Fibroblast of the conjunctiva (primary cell): ENCODE measurements at regions not wholly inside any gene's neighbourhood (a gene's known extent, or its start where the extent isn't known, plus 50 kb on each side); places are given as distances from the start of the nearest gene placed in this dataset.
"Not testable (repeated sequence)": the region's sequence is repeated elsewhere in the genome, so short reads cannot be mapped to it uniquely, and the experiment has no call there.

Experiments used
- DNase-seq: peaks from one replicate; pipeline ENCODE4 v3.0.0-alpha.2; 2010; ENCODE audit warnings: low read depth

DNA sequence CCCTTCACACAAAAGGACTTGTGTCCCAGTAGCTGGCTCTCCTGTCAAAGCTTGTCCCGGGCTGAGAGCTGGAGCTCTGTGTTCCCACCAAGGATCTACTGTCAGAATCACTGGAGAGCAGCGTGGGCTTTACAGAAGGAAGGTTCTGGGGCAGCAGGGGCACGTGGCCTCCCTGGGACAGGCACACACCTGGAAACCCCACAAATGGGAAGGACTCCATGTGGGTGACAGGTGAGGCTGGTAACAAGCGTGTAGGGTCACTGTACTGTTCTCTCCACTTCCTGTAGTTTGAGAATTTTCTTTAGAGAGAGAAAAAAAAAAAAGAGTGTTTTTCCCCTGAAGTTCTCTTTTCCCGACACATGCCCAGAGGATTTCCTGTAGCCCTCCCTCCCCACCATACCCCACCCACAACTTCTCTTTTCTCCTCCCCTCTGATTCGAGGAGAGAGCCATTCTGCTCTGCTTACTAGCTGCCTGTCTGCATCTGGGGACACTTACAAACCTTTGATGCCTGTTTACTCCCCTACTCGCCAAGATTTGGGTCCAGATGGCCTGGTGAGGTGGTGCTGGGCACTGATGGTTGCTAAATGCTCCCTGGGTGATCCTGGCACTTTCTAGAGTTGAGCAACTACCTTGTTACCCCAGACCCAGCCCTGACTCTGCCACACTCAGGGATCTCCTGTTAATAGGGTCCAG, 84.1 kb upstream of the SIRPA start:
- DNase-seq = no peak

GRCh38 chr20:1810572-1810925, 84.7 kb upstream of the SIRPA start:
- DNase-seq = no peak

DNA sequence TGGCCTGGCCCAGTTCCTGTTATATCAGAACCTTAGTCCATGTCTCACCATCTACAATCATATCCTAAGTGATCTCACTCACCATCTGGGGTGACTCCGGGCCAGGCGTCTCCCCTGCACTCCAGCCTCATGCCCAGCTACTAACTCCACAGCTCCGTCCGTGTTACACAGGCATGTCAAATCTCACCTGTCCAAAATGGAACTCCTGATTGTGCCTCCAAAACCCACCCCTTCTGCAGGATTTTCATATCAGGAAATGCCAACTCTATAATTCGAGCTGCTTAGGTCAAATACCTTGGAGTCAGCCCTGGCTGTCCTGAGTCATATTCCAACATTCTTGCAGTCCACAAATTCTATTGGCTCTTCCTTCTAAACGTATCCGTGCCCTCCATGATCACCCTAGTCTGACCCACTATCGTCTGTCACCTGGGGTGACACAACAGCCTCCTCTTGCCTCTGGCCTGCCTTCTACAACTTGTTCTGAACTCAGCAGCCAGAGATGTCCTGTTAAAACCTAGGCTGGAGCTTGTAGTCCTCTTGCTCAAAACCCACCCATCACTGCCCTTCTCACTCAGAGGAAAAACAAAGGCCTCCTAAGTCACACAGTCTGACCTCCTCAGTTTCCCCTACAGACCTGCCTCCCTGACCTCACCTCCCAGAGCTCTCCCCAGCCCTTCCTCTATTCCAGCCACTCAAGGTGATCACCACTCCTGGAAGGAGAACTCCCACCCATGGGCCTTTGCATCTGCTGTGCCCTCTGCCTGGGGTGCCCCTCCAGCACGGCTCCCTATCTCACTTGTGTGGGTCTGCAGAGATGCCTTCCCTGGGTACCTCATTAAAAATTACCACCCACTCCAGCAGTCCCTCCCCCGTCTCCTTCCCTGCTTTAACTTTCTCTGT, 85.3 kb upstream of the SIRPA start:
- no peak for DNase-seq

DNA sequence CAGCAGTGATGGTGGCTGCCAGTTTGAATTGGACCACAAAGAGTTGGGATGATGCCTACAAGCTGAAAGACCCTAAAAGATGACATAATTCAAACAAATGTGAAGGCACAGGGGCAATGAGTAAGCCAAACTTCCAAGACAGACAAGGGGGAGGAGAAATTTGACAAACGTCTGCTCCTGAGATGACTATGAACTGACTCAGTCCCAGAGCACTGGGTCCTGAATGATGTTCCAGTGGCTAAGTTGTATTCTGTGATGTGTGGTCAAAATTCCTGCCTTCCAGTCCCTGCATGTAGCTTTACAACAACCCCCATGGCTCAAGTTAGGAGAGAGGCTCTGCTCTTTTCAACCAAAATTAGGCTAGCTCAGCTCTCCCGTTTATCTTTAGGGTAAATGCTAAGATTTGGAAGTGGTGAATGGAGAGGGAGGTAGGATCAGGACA, 86.1 kb upstream of the SIRPA start:
- no peak for DNase-seq

DNA sequence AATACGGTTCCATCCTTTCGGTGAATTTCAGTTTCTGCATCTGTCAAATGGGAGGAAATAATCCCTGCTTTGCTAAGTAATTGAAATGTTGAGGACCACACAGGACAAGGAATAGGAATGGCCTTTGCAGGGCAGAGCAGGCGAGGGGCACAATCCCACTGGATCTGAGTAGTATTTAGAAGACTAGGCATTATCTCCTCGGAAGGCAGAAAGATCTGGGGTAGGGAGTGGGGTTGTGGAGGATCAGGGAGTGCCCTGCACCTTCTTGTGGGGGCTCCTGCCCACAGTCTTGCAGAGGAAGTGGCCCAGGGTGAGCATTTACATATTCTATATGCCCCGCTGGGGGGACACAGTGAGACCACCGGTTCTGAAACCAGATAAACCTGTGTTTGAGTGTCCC, 87.1 kb upstream of the SIRPA start:
- no peak for DNase-seq

- DNase-seq = no peak
Observed at GRCh38 chr20:1807394-1807793, 87.8 kb upstream of the SIRPA start.

DNA sequence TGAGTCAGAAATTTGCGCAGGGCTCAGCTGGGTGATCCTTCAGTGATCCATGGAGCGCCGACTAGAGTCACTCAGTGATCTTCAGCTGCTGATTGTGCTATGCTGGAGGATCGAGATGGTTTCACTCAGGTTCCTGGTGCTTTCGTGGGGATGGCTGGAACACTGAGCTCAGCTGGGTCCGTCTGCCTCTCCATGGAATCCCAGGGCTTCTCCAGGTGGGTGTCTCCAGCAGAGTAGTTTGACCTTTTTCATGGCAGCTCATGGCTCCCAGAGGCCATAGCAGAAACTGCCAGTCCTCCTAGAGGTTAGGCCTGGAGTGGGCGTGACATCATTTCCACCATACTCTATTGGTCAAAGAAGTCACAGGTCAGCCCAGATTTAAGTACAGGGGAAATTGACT, 88.8 kb upstream of the SIRPA start:
- no peak for DNase-seq

GRCh38 chr20:1805816-1806215, 89.4 kb upstream of the SIRPA start:
- no peak for DNase-seq

GRCh38 chr20:1805161-1805581, 90.0 kb upstream of the SIRPA start:
- DNase-seq = no peak

GRCh38 chr20:1804554-1804956, 90.7 kb upstream of the SIRPA start:
- no peak for DNase-seq

GRCh38 chr20:1803932-1804501, 91.2 kb upstream of the SIRPA start:
- no peak for DNase-seq

DNA sequence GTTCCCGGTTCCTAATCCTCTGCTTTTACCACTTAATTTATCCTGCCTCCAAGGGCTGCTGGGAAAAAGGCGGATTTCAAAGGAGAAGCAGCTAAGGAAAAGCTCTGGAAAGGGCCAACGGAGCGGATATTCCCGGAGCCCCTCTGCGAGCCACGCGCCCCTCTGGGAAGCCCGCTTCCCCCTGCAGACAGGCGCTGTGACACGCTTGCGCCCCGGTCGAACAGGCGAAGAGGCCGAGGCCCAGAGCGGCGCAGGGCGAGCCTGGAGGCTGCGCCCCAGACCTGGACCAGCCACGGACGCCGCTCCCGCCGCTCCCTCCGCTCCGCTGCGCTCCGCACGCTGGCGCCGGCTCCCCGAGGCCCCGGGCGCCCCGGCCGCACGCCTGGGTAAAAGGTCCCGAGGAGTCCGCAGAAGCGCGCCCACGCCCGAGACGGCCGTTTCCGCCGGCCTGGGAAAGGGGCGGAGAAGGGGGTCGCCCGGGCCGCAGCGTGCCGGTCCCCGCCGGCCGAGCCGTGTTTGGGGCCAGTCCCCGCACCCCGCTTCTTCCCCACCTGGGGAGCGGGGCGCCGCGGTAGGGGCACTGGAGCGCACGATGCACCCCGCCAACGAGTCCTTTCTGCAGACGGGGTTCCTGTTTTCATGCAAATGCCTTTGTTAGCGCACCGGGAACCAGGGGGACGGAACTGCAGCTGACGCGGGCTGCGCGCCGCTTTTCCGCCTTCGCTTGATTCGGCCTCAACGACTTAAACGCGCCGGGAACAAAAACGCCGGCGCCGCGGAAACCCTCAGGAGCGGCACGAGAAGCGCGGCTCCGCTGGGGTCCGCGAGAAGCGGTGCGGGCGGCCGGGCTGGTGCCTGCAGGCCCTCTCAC, 91.9 kb upstream of the SIRPA start:
- no peak for DNase-seq

DNA sequence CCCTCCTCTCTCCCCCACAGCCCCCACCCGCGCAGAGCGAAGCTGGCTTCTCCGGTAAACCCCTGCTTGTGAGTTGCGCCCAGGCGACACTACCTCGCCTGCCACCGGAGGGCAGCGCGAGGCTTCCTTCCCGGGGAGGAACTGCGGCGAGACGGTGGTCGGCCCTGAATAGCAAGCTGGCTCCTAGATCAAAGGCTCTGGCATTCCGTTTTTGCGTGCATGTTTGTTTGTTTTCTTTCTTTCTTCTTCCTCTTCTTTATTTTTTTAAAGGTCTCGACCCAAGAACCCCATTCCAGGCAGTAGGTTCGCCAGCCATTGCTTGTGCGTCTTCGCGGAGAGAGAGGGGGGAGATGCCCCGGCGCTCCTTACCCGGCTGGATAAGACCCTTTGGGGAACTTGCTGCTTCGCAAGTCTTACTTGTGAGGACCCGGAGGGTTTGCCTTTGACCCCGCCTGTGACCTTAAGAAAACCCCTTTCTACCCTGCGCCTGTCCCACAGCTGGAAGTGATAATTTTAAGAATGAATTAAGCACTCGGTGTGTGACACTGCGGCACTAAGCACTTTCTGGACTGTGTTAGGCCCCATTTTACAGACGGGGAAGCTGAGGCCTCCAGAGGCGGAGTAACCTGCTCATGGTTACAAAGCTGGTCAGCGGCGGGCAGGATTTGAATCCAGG, 92.7 kb upstream of the SIRPA start:
- no peak for DNase-seq

DNA sequence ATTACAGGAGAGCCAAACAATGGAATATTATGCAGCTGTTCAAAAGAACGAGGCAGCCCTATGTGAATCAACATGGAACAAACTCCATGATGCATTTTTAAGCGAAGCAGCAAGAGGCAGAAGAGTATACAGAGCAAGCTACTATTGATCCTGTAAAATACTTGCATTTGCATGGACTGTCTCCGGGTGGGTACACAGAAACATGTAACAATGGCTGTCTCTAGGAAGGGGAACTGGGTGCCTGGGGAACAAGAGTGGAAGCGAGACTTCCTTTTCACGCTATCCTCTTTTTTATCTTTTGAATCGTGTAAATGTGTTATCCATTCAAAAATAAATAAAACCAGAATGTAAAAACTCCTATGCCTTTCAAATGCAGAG, 93.3 kb upstream of the SIRPA start:
- no peak for DNase-seq

DNA sequence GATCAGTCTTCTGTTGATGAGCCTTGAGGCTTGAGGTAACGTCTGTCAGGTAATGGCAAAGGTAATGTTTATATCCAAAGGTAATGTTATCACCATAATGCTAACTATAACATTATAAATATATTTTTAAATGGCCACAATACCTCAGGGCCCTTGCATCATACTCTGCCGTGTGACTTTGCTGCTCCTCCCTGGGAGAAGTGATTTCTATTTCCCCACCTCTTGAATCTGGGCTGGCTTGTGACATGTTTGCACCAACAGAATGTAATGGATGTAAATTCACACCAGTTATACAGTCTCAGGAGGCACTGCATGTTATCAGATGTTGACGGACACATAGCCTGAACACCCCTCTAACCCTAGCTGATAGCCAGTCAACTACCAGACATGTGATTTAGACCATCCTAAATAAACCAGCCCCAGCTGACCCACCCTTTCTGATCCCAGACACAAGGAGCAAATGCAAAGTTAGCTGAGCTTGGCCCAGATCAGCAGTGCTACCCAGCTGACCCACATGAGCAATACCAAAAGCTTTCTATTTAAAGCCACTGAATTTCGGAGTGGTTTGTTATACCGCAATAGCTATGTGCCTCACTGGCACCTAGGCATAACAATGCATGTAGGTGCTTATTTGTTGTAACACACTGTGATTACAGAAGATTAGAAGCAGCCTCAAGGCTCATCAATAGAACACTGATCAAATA, 93.8 kb upstream of the SIRPA start:
- no peak for DNase-seq

- no peak for DNase-seq
Observed at GRCh38 chr20:1800777-1801176, 94.4 kb upstream of the SIRPA start.

DNA sequence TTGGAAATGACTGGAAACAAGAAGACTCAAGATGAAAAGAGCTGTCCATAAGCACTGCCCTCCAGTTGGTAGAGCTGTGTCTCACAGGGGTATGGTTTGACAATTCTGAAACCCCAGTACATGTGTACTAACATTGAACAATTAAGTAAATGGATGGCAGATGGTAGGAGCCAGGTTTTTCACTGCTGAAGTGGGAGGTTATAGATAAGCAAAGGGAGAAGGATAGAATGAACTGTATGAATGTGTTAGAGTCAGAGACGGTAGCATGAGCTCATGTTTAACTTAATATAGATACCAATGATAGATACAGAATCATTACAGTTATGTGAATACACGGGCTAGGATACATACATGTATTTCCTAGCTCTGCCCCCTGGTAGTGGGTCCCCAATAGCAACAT, 95.0 kb upstream of the SIRPA start:
- DNase-seq = no peak

DNA sequence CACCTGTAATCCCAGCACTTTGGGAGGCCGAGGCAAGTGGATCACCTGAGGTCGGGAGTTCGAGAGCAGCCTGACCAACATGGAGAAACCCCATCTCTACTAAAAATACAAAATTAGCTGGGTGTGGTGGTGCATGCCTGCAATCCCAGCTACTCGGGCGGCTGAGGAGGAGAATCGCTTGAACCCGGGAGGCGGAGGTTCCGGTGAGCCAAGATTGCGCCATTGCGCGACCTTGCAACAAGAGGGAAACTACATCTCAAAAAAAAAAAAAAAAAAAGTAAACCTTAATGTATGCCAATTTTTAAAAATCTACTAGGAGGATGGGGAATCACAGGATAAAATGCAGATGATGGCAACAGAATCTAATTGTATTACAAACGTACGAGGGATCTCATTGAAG, 95.5 kb upstream of the SIRPA start:
- not testable (repeated sequence) for DNase-seq

- DNase-seq = no peak
Observed at GRCh38 chr20:1798982-1799381, 96.2 kb upstream of the SIRPA start.

DNA sequence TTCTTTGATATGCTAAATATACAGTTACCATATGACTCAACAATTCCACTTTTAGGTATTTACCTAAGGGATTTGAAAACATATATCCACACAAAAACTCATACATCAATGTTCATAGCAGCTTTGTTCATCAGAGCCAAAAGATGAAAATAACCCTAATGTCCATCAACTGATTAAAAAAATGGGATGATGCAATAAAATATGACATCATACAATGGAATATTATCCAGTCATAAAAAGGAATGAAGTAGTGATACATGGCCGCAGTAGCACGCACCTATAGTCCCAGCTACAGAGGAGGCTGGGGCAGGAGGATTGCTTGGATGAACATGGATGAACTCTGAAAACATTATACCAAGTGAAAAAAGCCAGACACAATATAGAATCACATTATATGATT, 101.4 kb upstream of the SIRPA start:
- DNase-seq = no peak

DNA sequence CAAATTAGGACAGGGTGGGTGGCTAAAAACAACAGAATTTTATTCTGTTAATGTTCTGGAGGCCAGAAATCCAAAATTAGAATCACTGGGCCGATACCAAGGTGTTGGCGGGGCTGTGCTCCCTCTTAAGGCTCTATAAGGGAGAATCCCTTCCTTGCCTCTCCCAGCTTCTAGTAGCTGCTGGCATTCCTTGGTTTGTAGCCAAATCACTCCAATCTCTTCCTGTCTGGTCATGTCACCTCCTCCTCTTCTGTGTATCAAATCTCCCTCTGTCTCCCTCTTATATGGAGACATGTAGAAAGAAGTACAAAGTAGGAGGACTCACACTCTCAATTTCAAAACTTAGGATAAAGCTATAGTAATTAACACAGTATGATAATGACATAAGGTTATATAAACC, 102.9 kb upstream of the SIRPA start:
- no peak for DNase-seq
